ENCODE measurements at regions not wholly inside any gene's neighbourhood (a gene's known extent, or its start where the extent isn't known, plus 50 kb on each side); places are given as distances from the start of the nearest gene placed in this dataset.

GRCh38 chr1:185603158-185603557, 131.0 kb upstream of the HMCN1 start:
- no peak for TF ChIP-seq CTCF (IDR thresholded peaks at IDR 0.05)
- TF ChIP-seq POLR2A (IDR thresholded peaks at IDR 0.05): no peak
- TF ChIP-seq EP300 (IDR thresholded peaks at IDR 0.05): no peak

Data from tibial nerve (tissue), 4 donors.